Karpas-422 (cell line): ENCODE measurements at regions not wholly inside any gene's neighbourhood (a gene's known extent, or its start where the extent isn't known, plus 50 kb on each side); places are given as distances from the start of the nearest gene placed in this dataset.

Experiments used
- DNase-seq: peaks from one replicate; pipeline ENCODE4 v3.0.0-alpha.2; 2015
- H2AFZ ChIP-seq: fragments of 200-600 bp; sonication (generic); 2 replicates; pipeline ENCODE4 v1.6.1; 2014; ENCODE audit warnings: antibody characterized with exemption, low read length, mixed read lengths
- H3K27ac ChIP-seq: fragments of 200-600 bp; sonication (generic); 2 replicates; pipeline ENCODE4 v1.5.1; 2014; ENCODE audit warnings: mild to moderate bottlenecking, low read length, moderate library complexity
- H3K27me3 ChIP-seq: fragments of 200-600 bp; sonication (generic); 2 replicates; pipeline ENCODE4 v1.6.1; 2014; ENCODE audit warnings: low read length, mixed read lengths
- H3K36me3 ChIP-seq: fragments of 200-600 bp; sonication (generic); 2 replicates; pipeline ENCODE4 v1.6.1; 2014; ENCODE audit warnings: low read length, mixed read lengths; ENCODE audit not compliant: insufficient read depth
- H3K4me1 ChIP-seq: fragments of 200-600 bp; sonication (generic); 2 replicates; pipeline ENCODE4 v1.6.1; 2014; ENCODE audit warnings: mild to moderate bottlenecking, low read length, mixed read lengths
- H3K4me2 ChIP-seq: fragments of 200-600 bp; sonication (generic); 2 replicates; pipeline ENCODE4 v1.6.1; 2014; ENCODE audit warnings: low read length, low read depth, mild to moderate bottlenecking; ENCODE audit not compliant: poor library complexity, severe bottlenecking
- H3K4me3 ChIP-seq: fragments of 200-600 bp; sonication (generic); 2 replicates; pipeline ENCODE4 v1.5.1; 2014; ENCODE audit warnings: mild to moderate bottlenecking, antibody characterized with exemption, low read length, mixed read lengths
- H3K79me2 ChIP-seq: fragments of 200-600 bp; sonication (generic); 2 replicates; pipeline ENCODE4 v1.6.1; 2014; ENCODE audit warnings: mild to moderate bottlenecking, low read length, mixed read lengths
- H3K9ac ChIP-seq: fragments of 200-600 bp; sonication (generic); 2 replicates; pipeline ENCODE4 v1.6.0; 2014; ENCODE audit warnings: low read length
- H3K9me2 ChIP-seq: fragments of 200-600 bp; sonication (generic), shearing (Covaris generic); replicated peaks from 2 replicates; pipeline ENCODE4 v1.6.0; 2014; ENCODE audit warnings: mild to moderate bottlenecking, low read length, moderate library complexity; ENCODE audit not compliant: insufficient read depth
- H3K9me3 ChIP-seq: fragments of 300-700, 200-600 bp; sonication (generic); 2 replicates; pipeline ENCODE4 v1.6.1; 2014; ENCODE audit warnings: low read length, mixed read lengths
- H4K20me1 ChIP-seq: fragments of 200-600 bp; sonication (generic); 2 replicates; pipeline ENCODE4 v1.6.1; 2014; ENCODE audit warnings: mild to moderate bottlenecking, antibody characterized with exemption, low read length, low read depth; ENCODE audit not compliant: insufficient read depth

GRCh38 chr6:6843777-6844176, 255.3 kb downstream of the LY86 start:
- no peaks in the 10 kb centered on the region for H3K9me3 ChIP-seq
- no peaks in the 10 kb centered on the region for H4K20me1 ChIP-seq
- no peak overlapping the region for H3K4me3 ChIP-seq
- no peaks in the 10 kb centered on the region for H3K27me3 ChIP-seq
- no peaks in the 10 kb centered on the region for H3K4me1 ChIP-seq
- H3K27ac ChIP-seq, result no peak overlapping the region
- DNase-seq, result no peak
- H3K9ac ChIP-seq, result no peak overlapping the region
- no peak overlapping the region for H2AFZ ChIP-seq
- H3K79me2 ChIP-seq, result no peaks in the 10 kb centered on the region
- no peaks in the 10 kb centered on the region for H3K36me3 ChIP-seq
- H3K9me2 ChIP-seq, result no peaks in the 10 kb centered on the region
- H3K4me2 ChIP-seq, result no peak overlapping the region

DNA sequence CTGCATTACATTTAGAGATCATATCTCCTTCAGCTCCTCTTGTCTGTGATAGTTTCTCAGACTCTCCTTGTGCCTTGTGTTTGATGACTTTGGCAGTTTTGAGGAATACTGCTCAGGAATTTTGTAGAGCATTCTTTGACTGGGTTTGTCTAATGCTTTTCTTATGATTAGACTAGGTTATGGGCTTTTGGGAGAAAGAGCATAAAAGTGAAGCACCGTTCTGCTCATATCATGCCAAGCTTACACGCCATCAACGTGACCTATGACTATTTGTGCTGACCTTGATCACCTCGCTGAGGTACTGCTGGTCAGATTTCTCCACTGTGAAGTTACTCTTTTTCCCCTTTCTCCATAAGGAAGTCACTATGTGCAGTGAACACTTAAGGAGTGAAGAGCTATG, 256.0 kb downstream of the LY86 start:
- Histone ChIP-seq H3K79me2 (no peaks in the 10 kb centered on the region), H3K27me3 (no peaks in the 10 kb centered on the region), H3K4me3 (no peak overlapping the region), H4K20me1 (no peaks in the 10 kb centered on the region), H3K9me3 (no peaks in the 10 kb centered on the region), H3K4me2 (no peak overlapping the region), H3K27ac (no peak overlapping the region), H3K9me2 (no peaks in the 10 kb centered on the region), H2AFZ (no peak overlapping the region), H3K9ac (no peak overlapping the region), H3K4me1 (no peaks in the 10 kb centered on the region), H3K36me3 (no peaks in the 10 kb centered on the region)
- DNase-seq, result no peak

DNA sequence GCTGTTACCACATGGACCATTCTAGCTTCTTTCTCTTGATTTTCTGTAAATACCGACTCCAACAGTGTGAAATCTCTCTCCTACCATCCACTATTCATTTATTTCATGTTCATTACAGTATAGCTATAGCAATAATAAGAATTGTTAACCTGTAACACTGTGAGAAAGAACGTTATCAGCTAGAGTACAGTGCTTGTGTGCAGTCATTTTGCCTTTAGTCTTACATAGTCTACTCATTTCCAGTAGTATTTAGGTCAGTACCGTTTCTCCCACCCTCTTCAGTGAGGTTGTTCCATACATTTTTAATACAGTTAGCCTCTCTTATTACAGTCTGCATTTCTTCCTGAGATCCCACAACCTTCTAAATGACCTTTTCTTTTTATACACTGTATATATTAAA, 257.1 kb downstream of the LY86 start:
- Histone ChIP-seq H2AFZ (no peak overlapping the region), H3K4me1 (no peaks in the 10 kb centered on the region), H3K9me2 (no peaks in the 10 kb centered on the region), H3K4me2 (no peak overlapping the region), H3K27me3 (no peaks in the 10 kb centered on the region), H3K9ac (no peak overlapping the region), H3K9me3 (no peaks in the 10 kb centered on the region), H3K79me2 (no peaks in the 10 kb centered on the region), H3K36me3 (no peaks in the 10 kb centered on the region), H4K20me1 (no peaks in the 10 kb centered on the region), H3K4me3 (no peak overlapping the region), H3K27ac (no peak overlapping the region)
- no peak for DNase-seq

DNA sequence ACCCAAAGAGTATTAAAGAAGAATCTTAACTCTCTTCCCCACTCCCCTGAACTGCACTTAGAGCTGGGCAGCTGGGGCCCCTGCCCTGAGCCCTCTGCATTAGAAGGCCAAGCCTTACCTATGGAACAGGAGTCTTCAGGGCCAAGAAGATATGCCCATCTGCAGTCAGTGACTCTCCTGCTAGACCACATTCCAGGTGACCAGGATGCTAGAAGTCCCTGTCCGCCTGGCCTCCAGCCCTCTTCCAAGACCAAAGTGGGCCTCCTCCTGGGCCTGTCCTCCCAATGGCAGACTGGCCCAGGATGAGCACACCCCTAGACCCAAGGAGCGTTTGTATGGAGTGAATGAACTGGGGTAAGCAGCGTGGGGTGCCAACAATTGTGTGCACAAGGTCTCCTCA, 259.1 kb downstream of the LY86 start:
- no peak for DNase-seq
- H3K27ac ChIP-seq, result no peak overlapping the region
- no peaks in the 10 kb centered on the region for H3K36me3 ChIP-seq
- no peak overlapping the region for H3K4me2 ChIP-seq
- H4K20me1 ChIP-seq, result no peaks in the 10 kb centered on the region
- no peaks in the 10 kb centered on the region for H3K9me2 ChIP-seq
- peaks cover 4% of the 10 kb centered on the region; the same call in 1 of the 2 replicates for H3K27me3 ChIP-seq
- no peaks in the 10 kb centered on the region for H3K9me3 ChIP-seq
- no peak overlapping the region for H3K4me3 ChIP-seq
- H3K79me2 ChIP-seq, result no peaks in the 10 kb centered on the region
- H3K4me1 ChIP-seq, result no peaks in the 10 kb centered on the region
- H3K9ac ChIP-seq, result no peak overlapping the region
- no peak overlapping the region for H2AFZ ChIP-seq

DNA sequence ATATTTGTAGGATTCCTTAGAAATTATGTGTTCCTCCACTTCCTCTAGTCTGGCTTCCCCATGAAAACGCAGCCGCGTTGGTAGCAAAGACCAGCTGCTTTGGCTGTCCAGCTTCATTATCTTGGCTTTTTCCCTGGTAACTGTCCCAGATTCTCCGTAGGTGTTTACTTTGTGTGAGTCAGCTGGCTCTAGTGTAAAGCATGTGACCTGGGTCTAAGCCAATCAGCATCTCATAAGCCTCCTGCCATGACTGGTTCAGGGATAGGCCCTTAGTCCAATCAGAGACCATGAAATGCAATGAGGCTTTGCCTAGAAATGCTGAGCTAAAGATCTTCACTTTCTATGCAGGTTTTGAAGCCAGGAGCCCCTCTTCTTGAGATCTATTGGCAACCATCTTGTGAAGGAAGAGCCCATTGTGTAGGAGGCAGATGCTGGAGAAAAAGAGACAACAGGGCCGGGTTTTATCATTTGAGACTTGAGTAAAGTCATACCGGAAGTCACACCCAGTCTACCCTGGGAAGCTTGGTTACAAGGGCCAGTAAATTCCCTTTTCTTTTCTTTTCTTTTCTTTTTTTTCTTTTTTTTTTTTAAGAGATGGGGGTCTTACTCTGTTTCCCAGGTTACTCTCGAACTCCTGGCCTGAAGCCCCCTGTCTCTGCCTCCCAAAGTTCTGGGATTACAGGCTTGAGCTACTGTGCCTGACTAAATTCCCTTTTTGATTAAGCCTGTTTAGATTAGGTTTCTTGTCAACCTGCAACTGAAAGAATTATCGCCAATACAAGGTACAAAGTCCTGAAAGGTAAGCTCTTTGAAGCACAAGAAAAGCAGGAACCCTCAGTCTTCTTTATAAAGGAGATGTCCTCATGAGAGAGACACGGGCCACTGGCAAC, 256.5 kb upstream of the RREB1 start:
- no peak overlapping the region for H2AFZ ChIP-seq
- peaks cover 4% of the 10 kb centered on the region; the same call in 1 of the 2 replicates for H3K27me3 ChIP-seq
- no peaks in the 10 kb centered on the region for H3K79me2 ChIP-seq
- H3K9me2 ChIP-seq, result no peaks in the 10 kb centered on the region
- no peaks in the 10 kb centered on the region for H4K20me1 ChIP-seq
- no peak overlapping the region for H3K27ac ChIP-seq
- peak; percentile 48 for DNase-seq
- H3K36me3 ChIP-seq, result no peaks in the 10 kb centered on the region
- no peaks in the 10 kb centered on the region for H3K9me3 ChIP-seq
- no peak overlapping the region for H3K4me2 ChIP-seq
- H3K4me3 ChIP-seq, result no peak overlapping the region
- no peaks in the 10 kb centered on the region for H3K4me1 ChIP-seq
- H3K9ac ChIP-seq, result no peak overlapping the region

DNA sequence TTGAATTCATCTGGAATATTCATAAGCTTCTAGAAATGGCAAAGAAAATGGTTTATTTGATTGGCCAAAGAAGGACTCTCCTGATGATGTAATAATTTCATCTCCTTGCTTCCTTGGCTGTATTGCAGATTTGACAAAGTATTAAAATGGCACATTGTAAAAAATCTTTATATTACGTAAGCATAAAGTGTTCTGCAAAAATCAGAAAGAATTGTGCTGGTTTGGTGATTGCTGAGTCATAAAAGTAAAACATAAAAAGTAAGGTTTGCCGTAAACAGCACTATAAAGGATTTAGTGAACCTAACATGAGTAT, 255.9 kb upstream of the RREB1 start:
- H3K9me2 ChIP-seq, result no peaks in the 10 kb centered on the region
- no peaks in the 10 kb centered on the region for H4K20me1 ChIP-seq
- H3K9ac ChIP-seq, result no peak overlapping the region
- H3K27ac ChIP-seq, result no peak overlapping the region
- peaks cover 4% of the 10 kb centered on the region; the same call in 1 of the 2 replicates for H3K27me3 ChIP-seq
- no peak overlapping the region for H3K4me3 ChIP-seq
- DNase-seq, result no peak
- no peaks in the 10 kb centered on the region for H3K9me3 ChIP-seq
- H3K36me3 ChIP-seq, result no peaks in the 10 kb centered on the region
- H3K4me1 ChIP-seq, result no peaks in the 10 kb centered on the region
- no peaks in the 10 kb centered on the region for H3K79me2 ChIP-seq
- H3K4me2 ChIP-seq, result no peak overlapping the region
- no peak overlapping the region for H2AFZ ChIP-seq

DNA sequence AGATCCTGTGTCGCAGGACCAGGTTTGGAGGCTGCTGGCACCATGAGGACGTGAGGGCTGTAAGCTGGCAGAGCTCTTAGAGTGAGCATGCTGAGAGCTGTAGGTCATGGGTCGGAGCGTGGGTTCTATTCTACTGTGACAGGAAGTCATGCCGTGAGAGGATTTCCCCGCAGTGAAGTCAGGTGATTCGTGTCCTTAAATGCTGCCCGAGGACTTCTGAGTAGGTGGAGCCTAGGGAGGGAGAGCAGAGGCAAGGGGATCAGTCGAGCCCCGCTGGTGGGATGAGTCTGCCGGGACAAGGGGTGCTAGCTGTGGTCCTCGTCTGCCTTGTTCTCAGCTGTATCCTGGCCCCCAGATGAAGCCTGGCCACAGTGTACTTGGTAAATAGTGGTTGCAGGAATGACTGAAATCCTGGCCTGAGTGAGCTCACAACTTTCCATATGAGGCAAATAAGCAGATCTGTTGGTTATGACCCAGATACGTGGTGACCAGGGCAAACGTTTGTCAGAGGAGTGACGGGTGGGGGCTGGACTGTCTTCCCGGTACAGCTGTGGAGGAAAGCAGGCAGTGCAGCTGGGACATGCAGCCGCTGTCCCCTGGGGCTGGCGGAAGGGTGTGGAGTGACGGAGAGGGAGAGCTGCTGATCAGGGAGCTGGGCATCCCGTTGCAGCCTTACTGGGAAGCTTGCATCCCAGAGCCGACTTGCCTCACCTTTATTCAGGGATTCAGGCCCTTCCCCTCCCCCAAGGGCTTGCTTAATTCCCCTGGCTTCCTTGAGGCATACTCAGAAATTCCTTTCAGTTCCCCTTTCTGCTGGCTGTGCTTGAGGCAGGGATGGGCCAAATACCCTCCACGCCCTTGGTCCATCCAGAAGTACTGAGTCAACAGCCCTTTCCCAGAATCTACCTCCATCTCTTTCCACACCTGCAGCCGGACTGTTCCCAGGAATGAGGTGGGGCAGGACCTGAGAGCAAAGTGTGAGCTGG, 250.9 kb upstream of the RREB1 start:
- Histone ChIP-seq H3K9me2 (no peaks in the 10 kb centered on the region), H3K9me3 (no peaks in the 10 kb centered on the region), H3K36me3 (no peaks in the 10 kb centered on the region), H3K4me1 (no peaks in the 10 kb centered on the region), H3K27ac (no peak overlapping the region), H4K20me1 (no peaks in the 10 kb centered on the region), H3K4me3 (no peak overlapping the region), H3K9ac (no peak overlapping the region), H3K79me2 (no peaks in the 10 kb centered on the region), H3K4me2 (no peak overlapping the region), H3K27me3 (peaks cover 2% of the 10 kb centered on the region; the same call in 1 of the 2 replicates), H2AFZ (no peak overlapping the region)
- no peak for DNase-seq

- Histone ChIP-seq H3K27me3 (no peaks in the 10 kb centered on the region), H3K4me3 (no peak overlapping the region), H3K4me2 (no peak overlapping the region), H3K9me2 (no peaks in the 10 kb centered on the region), H3K9me3 (no peaks in the 10 kb centered on the region), H3K27ac (no peak overlapping the region), H3K9ac (no peak overlapping the region), H4K20me1 (no peaks in the 10 kb centered on the region), H3K36me3 (no peaks in the 10 kb centered on the region), H3K4me1 (no peaks in the 10 kb centered on the region), H3K79me2 (no peaks in the 10 kb centered on the region), H2AFZ (no peak overlapping the region)
- no peak for DNase-seq
Measured at GRCh38 chr6:6857528-6857927, 250.2 kb upstream of the RREB1 start.
